HG02759 (cell line): ENCODE measurements at regions not wholly inside any gene's neighbourhood (a gene's known extent, or its start where the extent isn't known, plus 50 kb on each side); places are given as distances from the start of the nearest gene placed in this dataset.

ENCODE experiments used
- ATAC-seq: cut with Tn5 transposase; IDR thresholded peaks from one replicate; pipeline ENCODE4 v1.9.1; 2021; ENCODE audit warnings: mild to moderate bottlenecking, moderate library complexity; ENCODE audit not compliant: unreplicated experiment

DNA sequence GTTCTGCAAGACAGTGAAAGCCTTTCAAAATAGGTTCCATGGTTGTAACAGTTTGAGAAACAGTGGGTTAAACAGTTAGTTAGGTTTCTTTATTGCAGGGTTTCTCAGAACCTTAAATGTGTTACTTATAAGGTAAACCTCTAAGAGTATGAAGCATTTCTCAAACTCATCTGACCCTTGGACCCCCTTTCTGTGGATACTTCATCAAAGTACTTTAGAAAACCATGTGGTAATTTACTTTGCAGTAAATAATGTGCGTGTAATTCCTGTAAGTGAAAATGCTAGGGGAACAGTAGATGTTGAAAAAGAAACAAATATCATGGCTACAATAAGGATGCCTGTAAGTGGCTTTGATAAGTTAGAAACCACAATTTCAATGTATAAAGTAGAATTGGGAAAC lies 354.6 kb upstream of the RARB start:
- ATAC-seq = no peak

DNA sequence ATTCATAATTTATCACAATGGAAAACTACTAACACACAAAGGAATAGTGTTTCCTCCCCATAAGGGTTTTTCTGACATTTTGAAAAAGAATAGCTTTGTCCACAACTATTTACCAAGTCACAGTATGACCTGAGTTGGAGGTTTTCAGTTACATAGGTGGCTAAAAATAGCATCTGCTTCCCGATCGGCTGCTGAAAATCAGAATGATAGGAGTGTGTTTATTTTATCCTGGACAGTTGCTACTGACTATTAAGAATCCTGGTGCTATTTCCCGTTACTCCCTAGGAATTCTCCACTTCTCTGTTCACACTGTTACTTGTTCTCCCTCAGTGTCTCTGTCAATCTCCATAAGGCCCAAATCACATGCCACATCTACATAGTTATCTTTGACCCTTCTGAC lies 353.9 kb upstream of the RARB start:
- no peak for ATAC-seq

DNA sequence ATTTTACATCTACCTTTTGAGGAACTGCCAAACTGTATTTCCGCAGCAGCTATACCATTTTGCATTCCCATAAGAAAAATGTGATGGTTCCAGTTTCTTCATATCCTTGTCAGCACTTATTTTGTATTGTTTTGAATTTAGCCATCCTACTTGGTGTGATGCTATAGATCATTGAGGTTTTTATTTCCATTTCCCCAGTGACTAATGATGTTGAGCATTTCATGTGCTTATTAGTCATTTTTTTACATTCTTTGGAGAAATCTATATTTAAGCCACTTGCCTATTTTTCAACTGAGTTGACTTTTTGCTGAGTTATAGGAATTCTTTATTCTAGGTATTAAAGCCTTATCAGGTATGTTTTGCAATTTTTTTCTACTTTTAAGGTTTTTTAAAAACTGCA lies 347.6 kb upstream of the RARB start:
- no peak for ATAC-seq

DNA sequence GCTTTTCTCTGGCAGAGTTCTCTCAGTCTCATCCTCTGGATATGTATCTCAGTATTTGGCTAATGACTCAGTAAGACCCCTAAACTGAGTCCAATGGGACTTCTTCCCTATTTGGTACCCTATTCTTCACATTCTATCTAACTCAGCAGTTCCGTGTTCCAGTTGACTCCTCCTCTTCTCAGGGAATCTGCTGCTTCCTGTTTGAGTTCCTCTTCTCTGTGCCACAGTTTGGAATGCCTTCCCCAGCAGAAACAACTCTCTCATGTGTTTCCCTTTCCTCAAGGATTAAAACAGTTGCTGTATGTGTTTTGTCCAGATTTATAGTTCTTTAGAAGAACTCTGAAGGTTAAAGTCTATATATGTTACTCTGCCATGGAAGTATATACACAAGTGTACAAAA lies 344.0 kb upstream of the RARB start:
- no peak for ATAC-seq

DNA sequence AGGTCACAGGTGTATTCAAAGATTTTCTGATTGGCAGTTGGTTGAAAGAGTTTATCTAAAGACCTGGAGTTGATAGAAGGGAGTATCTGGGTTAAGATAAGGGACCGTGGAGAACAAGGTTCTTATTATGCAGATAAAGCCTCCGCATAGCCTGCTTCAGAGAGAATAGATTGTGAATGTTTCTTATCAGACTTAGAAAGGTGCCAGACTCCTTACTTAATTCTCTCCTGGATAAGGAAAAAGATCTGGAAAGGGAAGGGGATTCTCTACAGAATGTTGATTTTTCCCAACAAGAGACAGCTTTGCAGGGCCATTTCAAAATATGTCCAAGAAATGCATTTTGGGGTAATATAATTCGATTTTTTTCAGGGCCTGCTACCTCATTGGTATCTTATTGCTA lies 341.3 kb upstream of the RARB start:
- ATAC-seq = no peak

DNA sequence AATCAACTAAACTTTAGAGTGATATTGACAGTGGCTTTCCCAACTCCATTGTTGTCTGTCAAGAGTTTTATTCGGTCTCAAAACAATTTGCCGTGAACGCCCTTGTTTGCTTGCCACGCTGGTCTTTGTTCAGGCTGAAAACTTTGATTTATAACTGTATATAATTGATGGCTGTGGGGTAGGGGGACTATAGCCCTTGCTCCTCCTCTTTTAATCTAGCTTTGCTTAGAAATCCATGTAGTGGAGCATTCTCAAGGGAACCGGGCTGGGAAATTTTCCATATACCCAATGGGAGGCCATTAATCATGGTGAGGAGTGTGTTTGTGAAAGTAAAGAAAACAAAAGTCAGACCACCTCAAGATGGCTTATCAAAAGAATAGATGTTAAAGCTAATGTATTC lies 339.8 kb upstream of the RARB start:
- ATAC-seq = no peak

DNA sequence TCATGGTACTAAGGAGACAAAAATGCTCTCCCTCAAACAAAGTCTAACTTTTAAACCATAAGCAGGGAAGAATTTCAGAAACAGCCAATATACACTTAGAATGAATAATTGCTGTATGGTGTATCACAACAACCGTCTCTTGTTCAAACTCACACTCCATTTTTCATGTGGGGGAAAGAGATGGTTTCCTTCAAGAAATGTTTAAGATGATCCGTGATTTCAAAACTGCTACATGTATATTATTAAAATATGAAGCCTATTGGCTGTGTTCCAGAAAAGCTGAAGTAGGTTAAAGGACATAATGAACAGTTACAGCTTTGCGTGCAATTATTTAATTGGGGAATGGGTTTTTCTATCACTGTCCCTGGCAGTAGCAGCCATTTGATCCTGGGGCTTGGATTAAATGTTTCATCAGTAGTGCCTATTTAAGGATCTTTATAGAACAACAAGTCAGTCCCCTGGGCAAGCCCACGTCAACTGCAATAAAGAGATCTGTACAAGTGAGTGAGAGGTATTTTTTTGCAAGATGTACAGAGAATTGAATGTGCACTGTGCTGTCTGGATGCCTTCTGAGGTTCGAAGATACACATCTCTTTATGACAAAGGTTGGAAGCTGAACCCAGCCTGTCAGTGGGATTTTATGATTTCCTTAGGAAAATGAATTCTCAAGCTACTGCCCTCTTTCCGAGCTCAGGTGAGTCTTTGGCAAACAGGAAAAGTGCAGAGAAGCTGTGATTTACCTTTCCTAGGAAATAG lies 337.2 kb upstream of the RARB start:
- ATAC-seq = no peak

DNA sequence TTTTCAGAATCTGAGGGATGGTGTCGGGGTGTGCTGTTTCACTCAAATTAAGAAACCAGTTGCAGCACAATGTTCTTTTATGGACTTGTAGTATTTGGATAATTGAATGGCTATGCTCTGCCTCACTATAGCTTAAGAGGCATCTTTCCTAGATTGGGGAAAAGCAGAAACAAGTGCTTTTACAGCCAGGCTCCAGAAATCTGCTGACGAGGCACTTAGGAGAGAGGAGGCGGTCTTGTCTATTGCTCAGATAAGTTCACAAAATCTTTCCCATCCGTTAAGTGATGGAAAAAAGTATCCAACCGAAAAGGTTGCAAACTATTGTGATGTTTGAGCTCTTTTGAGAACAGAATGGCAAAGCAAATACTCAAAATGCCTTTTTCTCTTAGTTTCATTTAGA lies 336.1 kb upstream of the RARB start:
- ATAC-seq = no peak

DNA sequence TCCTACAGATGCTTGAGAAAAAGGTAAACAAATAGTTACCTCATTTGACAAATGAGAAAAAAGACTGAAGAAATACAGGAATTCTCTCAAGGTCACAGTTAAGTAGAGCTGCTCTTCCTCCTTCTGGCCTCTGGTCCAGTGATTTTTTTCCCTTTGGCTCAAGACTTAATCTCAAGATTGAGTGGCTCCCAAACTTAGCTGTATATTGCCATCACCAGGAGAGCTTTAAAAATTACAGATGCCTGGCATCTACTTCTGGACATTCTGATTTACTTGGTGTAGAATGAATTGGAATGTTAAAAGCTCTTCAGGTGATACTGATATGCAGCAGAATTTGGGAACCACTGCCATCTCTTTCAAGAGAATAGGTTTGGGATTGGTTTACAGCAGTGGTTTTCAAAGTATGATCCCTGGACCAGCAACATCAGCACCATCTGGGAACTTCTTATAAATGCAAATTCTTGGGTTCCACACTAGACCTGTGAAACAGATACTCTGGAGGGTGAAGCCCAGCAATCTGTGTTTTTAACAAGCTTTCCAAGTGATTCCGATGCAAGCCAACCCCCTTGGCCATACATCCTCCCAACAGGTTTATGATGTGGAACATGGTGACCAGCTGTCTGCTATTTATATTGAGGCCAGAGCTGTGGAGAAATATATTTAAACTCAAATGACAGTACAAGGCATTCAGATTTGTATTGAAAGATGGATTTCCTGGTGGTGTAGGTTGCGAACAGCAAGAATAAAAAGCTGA lies 333.0 kb upstream of the RARB start:
- no peak for ATAC-seq

DNA sequence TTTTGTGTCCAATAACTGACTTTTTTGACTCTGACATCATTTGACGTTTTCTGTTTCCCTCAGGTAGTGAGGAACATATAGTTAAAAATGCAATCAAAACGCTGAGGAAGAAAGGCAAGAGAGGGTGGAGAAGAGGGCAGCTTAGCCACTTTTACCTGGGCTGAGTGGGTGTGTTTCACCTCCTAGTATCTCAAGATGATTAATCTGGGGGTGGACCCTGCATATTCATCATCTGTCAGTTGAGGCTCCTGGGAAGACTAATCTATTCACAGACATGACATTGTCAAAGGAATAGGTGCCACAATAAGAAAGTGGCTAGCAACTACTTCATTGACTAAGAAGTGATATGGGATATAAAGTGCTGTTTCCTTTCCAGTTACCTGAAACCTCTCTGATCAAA lies 331.5 kb upstream of the RARB start:
- no peak for ATAC-seq

DNA sequence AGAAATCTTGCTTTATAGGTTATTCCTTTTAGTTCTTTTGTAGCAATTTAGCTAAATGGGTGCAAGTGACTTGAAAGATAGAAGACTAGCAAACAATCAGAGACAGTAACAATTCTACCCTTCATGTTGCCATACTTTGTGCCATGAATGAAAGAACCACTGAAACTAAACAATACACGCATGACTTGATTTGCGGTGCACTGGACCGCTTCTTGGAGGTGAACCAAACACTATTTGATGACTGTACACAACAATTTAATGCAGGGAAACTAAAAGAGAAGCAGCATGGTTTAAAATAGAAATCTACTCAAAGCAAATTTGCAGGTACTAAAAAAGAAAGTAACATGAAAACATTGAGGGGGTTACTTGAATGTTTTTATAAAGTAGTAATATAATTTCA lies 331.0 kb upstream of the RARB start:
- ATAC-seq = no peak

DNA sequence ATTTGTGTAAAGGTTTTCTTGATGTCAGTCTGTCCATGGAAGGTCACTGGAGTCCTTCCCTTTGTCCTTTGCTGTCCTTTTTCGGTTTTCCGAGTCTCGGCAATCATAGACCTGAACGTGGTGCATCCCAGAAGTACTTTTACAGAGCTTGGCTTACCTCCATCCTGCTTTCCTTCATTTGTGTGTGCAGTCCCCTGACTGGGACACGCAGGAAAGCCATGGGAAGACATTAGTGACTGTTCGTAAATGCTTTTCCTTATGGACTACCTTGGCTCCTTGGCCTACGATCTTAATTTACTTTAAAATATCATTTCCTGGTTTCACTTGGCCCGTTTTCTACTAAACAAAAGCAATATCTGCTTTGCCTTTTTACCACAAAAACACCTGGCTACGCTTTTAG lies 328.4 kb upstream of the RARB start:
- ATAC-seq = no peak

DNA sequence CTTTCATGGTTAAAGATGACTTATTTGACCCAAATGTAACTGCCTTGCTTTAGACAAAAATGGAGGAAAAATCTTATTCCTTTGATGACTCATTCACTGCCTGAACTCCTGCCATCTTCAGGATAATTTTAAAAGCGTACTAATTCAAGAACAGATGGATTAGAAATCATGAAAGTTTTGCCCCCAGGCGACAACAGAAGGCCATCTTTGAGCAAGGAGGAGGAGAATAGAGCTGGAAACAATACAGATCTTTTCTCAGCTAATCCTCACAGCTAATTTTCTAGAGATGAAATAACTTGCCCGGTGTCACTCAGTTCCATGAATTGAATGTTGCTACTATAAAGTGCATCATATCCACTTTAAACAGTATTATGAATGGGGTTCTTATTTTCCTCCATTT lies 324.7 kb upstream of the RARB start:
- ATAC-seq = no peak

DNA sequence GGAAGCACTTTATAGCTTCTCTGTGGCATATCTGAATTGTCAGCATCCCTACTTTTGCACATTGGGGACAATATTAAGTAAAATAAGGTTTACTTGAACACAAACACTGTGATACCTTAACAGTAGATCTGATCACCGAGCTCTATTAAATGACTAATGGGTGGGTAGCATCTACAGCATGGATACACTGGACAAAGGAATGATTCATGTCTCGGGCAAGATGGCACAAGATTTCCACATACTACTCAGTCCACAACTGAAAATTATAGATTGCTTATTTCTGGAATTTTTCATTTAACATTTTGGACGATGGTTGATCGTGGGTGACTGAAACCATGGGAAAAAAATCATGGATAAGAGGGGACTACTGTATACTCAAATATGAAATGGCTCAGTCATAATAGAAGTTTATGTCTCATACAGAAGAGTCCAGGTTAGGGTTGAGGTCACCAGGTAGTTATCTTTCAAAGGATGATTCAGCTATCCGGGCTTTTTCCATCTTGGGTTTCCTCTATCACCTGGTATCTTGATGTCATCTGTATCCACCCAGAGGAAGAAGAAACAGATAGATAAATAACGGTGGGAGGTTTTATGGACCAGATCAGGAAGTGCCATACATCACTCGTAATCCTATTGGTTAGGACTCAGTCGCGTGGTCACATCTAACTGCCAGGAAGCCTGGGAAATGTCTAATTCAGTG lies 320.0 kb upstream of the RARB start:
- ATAC-seq = no peak

DNA sequence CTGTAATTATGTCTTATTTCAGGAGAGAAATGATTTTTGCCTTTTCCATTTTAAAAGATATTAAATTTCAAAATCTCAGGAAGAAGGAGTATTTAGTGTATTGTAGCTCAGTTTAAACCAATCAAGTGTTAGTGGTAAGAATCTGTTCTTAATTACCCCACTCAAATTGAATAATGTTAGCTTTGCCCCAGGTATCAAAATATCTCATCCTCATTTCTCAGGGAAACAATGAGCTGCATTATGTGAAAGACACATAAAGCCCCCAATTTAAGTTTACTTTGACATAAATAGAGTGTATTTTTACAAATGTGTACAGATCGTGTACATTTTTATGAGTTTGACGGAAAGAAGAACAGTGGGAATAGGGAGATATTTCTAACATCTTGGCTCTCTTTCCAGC lies 317.4 kb upstream of the RARB start:
- no peak for ATAC-seq

DNA sequence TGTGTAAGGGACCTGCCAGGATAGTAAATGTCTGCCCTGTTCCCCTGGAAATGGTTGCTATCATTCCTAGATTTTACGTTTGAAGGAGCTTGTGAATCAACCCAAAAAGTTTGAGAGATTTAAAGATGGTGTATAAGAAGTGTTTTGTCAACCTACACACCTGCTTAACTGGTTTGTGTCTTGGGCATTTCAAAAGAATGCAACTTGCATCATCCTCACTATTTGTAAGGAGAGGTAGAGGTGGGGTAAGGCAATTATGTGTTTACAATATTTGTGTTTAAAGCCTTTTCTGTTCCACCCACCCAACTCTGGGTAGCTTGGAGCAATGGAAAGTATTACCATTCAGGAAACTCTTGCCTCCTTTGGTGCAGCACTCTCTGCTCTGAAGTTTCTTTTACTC lies 314.2 kb upstream of the RARB start:
- ATAC-seq = no peak

DNA sequence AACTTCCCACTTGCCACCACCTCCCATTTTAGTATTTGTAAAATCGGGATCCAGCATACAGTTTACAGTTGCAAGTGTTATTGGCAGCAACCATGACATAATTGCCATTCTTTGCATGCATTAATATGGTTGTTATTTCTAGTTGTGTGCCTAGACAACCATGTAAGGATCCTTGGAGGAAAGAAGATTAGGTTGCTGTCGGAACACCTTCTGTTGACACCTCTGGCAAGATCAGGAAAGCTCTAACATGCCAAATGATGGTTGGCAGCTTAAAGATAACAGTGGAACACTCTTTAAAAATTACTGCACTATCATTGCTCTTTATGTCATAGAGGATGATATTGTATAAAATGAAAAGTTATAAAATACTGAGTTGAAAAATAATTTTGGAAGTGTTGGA lies 313.5 kb upstream of the RARB start:
- ATAC-seq = no peak

DNA sequence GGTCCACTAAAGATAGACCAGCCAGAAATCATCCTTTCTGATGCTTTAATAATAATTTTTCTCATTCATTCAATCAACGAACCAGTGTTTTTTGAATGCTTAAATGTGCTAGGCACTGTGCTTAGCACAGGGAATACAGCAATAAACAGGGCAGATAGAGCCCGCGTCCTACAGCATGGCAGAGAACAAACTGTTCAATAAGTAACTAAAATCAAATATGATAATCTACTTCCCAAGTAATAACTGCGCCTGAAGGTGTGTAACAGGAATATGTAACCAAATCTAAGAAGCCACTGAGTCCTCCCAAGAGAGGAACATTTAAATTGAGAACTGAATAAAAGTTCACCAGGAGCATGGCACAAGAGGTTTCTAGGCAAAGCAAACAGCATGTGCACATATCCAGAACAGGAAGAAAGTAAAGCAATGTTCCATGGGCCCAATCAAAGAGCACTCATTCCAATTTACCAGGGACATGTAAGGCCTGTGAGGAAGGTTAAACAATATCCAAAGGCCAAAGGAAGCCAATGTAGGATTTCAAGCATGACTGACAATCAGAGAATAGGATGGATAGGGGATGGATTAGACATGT lies 311.0 kb upstream of the RARB start:
- ATAC-seq = no peak

DNA sequence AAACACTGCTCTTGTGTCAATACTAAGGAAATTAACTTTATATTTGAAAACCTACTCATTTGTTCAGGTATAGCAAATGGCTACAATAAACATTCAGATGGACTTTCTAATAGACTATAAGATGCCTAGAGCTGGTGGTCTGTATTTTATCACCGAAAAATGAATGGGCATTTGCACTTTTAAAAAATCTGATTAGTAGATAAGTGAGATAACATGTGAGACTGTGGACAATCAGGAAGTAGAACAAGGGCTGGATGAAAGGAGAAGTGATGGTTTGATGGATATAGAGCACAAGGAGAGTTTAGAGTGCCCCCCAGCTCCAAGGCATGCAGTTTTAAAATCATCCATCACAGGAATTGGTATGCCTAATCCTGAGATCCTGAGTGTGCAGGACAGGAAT lies 308.4 kb upstream of the RARB start:
- ATAC-seq = no peak

DNA sequence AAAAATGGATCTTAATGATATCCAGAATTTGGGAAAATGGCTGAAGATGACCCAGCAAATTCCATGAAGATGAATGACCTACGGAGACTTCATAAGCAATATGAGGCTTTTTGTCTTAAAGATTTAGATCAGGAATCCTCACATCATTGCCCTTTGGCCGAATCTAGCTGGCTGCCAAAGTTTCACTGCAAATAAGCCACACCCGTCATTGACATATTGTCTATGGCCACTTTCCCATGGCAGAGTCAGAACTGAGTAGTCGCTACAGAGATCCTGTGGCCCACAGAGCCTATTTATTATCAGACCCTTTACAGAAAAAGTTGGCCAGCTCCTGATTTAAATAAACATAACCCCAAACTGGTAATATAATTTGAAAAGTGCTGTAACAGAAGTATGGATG lies 307.4 kb upstream of the RARB start:
- ATAC-seq = no peak

DNA sequence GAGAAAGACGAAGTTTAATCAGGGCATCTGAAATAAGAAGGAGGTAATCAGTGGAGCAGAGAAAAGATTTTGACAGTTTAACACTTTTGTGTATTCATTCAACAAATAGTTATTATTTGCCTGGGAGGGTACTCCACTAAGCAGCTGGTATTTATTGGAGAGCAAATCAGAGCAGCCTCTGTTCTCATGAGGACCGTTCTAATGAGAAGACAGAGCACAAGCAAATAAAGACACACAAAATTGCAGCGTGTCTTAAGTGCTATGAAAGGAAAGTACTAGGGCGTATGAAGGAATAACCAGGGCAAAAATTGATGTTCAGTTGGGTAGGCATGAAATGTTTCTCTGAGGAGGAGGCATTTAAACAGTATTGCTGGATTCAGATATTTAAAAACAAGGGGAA lies 302.9 kb upstream of the RARB start:
- no peak for ATAC-seq

DNA sequence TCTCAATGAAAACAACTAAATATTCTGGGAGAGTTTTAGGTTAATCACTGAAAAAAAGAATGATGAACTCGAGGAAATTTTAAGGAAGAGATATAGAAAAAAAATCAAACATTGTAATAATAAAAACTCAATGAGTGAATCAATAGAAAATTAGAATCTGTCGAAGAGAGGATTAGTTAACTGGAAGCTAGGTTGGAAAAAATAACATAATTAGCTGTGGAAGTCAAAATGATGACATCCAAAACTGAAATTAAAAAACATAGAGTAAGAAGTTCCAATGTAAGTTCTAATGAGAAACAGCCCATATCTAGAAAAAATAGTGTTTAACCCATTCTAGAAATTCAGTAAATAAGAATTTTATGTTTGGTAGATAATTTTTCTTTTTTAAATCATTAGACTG lies 299.3 kb upstream of the RARB start:
- no peak for ATAC-seq
